Liver (tissue), 3 donors: ENCODE measurements at regions not wholly inside any gene's neighbourhood (a gene's known extent, or its start where the extent isn't known, plus 50 kb on each side); places are given as distances from the start of the nearest gene placed in this dataset.

Source experiments
- ATF3 ChIP-seq: IDR thresholded peaks from 2 replicates; pipeline ENCODE4 v1.6.1; 2016; ENCODE audit warnings: antibody characterized with exemption
- CTCF ChIP-seq: fragments of 150-350 bp; IDR thresholded peaks from 2 replicates; pipeline ENCODE4 v1.5.1; 2017; ENCODE audit warnings: improper control_type of control experiment, low read depth, low read length; ENCODE audit not compliant: missing input control
- FOXA1 ChIP-seq: IDR thresholded peaks from 2 replicates; pipeline ENCODE4 v1.6.1; 2016; ENCODE audit warnings: antibody characterized with exemption
- FOXA2 ChIP-seq: IDR thresholded peaks from 2 replicates; pipeline ENCODE4 v1.6.1; 2016; ENCODE audit warnings: antibody characterized with exemption
- HNF4G ChIP-seq: IDR thresholded peaks from 2 replicates; pipeline ENCODE4 v1.6.1; 2016; ENCODE audit warnings: antibody characterized with exemption
- MAX ChIP-seq: IDR thresholded peaks from 2 replicates; pipeline ENCODE4 v1.6.1; 2016; ENCODE audit warnings: antibody characterized with exemption
- NR2F2 ChIP-seq: IDR thresholded peaks from 2 replicates; pipeline ENCODE4 v1.6.1; 2016; ENCODE audit warnings: antibody characterized with exemption
- RAD21 ChIP-seq, 2 donors: IDR thresholded peaks; 2 replicates each; pipeline ENCODE4 v1.6.1; 2016; ENCODE audit warnings: antibody characterized with exemption in 2 of 2, mild to moderate bottlenecking in 2 of 2
- REST ChIP-seq: IDR thresholded peaks from 2 replicates; pipeline ENCODE4 v1.6.1; 2016; ENCODE audit warnings: antibody characterized with exemption, mild to moderate bottlenecking
- SP1 ChIP-seq: IDR thresholded peaks from 2 replicates; pipeline ENCODE4 v1.6.1; 2018; ENCODE audit warnings: antibody characterized with exemption, mild to moderate bottlenecking
- TAF1 ChIP-seq: conservative IDR thresholded peaks from 2 replicates; pipeline ENCODE4 v1.6.1; 2016; ENCODE audit warnings: antibody characterized with exemption, mild to moderate bottlenecking
- YY1 ChIP-seq: IDR thresholded peaks from 2 replicates; pipeline ENCODE4 v1.6.1; 2016; ENCODE audit warnings: antibody characterized with exemption, mild to moderate bottlenecking
- ZBTB33 ChIP-seq: IDR thresholded peaks from 2 replicates; pipeline ENCODE4 v1.6.1; 2016; ENCODE audit warnings: antibody characterized with exemption
- donor health status: healthy.
- donor health status: healthy.

- TF ChIP-seq CTCF (no peak), TAF1 (no peak), HNF4G (no peak), YY1 (no peak), SP1 (no peak), REST (no peak), MAX (no peak), FOXA2 (no peak), FOXA1 (no peak), RAD21 (IDR thresholded peaks at IDR 0.05) (no peak), NR2F2 (no peak), ATF3 (no peak), ZBTB33 (no peak)
Observed at GRCh38 chr10:113232928-113233511, 283.0 kb downstream of the TCF7L2 start.
